ENCODE measurements at regions not wholly inside any gene's neighbourhood (a gene's known extent, or its start where the extent isn't known, plus 50 kb on each side); places are given as distances from the start of the nearest gene placed in this dataset.
"Not testable (repeated sequence)": the region's sequence is repeated elsewhere in the genome, so short reads cannot be mapped to it uniquely, and the experiment has no call there.

DNA sequence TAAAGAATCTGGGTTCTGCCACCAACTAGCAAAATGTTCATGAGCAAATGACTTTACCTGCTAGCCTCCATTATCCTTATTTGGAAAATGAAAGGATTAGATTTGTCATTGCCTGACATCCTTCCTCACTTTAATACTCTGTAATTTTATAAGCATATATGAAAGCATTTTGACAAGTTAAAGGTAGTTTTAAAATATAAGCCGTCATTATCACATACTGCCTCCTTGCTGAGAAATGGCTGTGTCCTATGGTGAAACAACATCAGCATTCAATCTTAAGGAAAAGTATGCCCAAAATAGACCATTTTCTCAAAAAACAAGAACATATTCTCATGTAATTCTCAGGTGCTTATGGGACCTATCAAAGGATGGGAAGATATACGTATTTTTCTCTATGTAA is 461.2 kb downstream of the SUCLG1 start:
- Mint-ChIP-seq H3K27me3 (peaks cover 2 to 5% of the 10 kb centered on the region in 2 donors), H3K27ac (no peak overlapping the region), H3K4me3 (no peak overlapping the region), H3K9me3 (no peaks in the 10 kb centered on the region), H3K4me1 (no peaks in the 10 kb centered on the region), H3K36me3 (no peaks in the 10 kb centered on the region)
- ChIA-PET POLR2A (ENCODE audit: partially characterized antibody) (no interaction called here), CTCF (ENCODE audit: partially characterized antibody) (no interaction called here)
- no peak overlapping the region for H3K4me3 ChIP-seq (ENCODE audit: low read length in 2 of 2)
- no peak overlapping the region for H3K27ac ChIP-seq (ENCODE audit: low read depth, low read length)
- H3K36me3 ChIP-seq (ENCODE audit: insufficient read depth, low read length) = no peaks in the 10 kb centered on the region
- H3K27me3 ChIP-seq (ENCODE audit: insufficient read depth, low read length) = no peaks in the 10 kb centered on the region
- no peaks in the 10 kb centered on the region for H3K9me3 ChIP-seq (ENCODE audit: control insufficient read depth in 1 of 2, low read length in 2 of 2)
- no peaks in the 10 kb centered on the region for H3K4me1 ChIP-seq (ENCODE audit: insufficient read depth, low read length)
- DNase-seq = no peak
- intact Hi-C loops (cut with micrococcal nuclease) = no loop called here

DNA sequence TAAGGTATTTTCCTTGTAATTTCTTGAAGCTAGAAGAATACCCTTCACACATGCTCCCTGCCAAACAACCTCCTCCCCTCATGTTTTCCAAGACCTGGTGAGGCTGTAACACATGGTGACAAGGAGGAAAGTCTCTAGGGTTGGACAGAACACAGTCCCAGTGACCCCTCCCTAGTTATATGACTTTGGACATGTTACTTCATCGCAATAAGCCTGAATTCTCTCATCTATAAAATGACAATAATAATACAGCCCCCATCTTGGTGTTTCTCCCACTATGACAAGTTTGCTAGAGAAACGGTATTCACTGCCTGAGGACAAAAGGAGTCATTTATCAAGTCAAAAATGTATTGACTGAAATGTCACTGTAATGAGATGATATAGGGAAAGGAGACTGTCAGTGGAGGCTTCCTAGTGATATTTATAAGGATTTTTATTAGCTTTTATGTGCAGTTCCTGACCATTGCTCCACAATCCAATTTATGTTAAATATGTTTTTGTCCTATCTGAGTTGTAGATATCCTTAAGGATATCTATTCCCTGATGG is 464.4 kb downstream of the SUCLG1 start:
- no peak overlapping the region for H3K27ac ChIP-seq (ENCODE audit: low read depth, low read length)
- Mint-ChIP-seq H3K4me3 (no peak overlapping the region), H3K27me3 (peaks cover 5 to 6% of the 10 kb centered on the region in 2 donors), H3K9me3 (peaks cover 0 to 6% (median 0%) of the 10 kb centered on the region in 8 donors), H3K27ac (no peak overlapping the region), H3K4me1 (no peaks in the 10 kb centered on the region), H3K36me3 (no peaks in the 10 kb centered on the region)
- ChIA-PET POLR2A (ENCODE audit: partially characterized antibody) (no interaction called here), CTCF (ENCODE audit: partially characterized antibody) (no interaction called here)
- H3K9me3 ChIP-seq (ENCODE audit: control insufficient read depth in 1 of 2, low read length in 2 of 2) = no peaks in the 10 kb centered on the region
- no peak for DNase-seq
- intact Hi-C loops (cut with micrococcal nuclease) = no loop called here
- H3K4me3 ChIP-seq (ENCODE audit: low read length in 2 of 2) = no peak overlapping the region
- H3K4me1 ChIP-seq (ENCODE audit: insufficient read depth, low read length) = no peaks in the 10 kb centered on the region
- no peaks in the 10 kb centered on the region for H3K36me3 ChIP-seq (ENCODE audit: insufficient read depth, low read length)
- H3K27me3 ChIP-seq (ENCODE audit: insufficient read depth, low read length) = no peaks in the 10 kb centered on the region

DNA sequence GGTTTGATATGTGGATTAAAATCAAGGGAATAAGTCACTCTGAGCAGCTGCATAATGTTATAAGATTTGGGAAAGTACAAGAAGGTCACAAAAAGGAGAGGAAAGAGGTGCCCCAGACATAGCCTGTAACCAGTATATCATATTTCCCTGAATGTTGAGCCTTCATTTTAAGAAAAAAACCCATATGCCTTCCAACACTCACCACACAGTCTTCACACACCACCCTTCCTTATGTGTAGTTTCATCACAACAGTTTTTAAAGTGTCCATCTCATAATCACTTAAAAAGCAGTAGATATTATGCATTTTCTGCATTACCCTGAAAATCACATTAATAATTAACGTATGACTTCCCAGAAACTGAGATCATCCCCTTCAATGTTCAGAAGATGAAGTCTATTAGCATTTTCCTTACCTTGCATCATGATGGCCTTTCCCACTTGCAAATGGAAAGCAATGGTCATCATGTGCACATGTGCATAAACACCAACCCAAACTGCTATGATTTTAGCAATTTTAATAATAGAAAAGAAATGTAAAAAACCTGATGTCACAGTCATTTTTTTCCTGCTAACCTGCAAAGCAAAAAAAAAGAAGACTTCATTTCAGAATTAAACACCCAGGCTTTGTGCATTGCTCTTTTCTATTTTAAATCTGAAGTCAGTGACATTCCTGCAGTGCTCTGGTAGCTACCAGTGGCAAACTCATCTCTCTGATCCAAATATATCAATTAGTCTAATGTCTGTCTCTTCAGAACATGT is 465.0 kb downstream of the SUCLG1 start:
- H3K36me3 Mint-ChIP-seq = no peaks in the 10 kb centered on the region
- ChIA-PET CTCF (ENCODE audit: partially characterized antibody) (no interaction called here), POLR2A (ENCODE audit: partially characterized antibody) (no interaction called here)
- H3K4me3 Mint-ChIP-seq = no peak overlapping the region
- H3K4me1 Mint-ChIP-seq = no peaks in the 10 kb centered on the region
- Histone ChIP-seq H3K4me3 (ENCODE audit: low read length in 2 of 2) (no peak overlapping the region), H3K9me3 (ENCODE audit: control insufficient read depth in 1 of 2, low read length in 2 of 2) (no peaks in the 10 kb centered on the region), H3K27me3 (ENCODE audit: insufficient read depth, low read length) (no peaks in the 10 kb centered on the region), H3K4me1 (ENCODE audit: insufficient read depth, low read length) (no peaks in the 10 kb centered on the region), H3K36me3 (ENCODE audit: insufficient read depth, low read length) (no peaks in the 10 kb centered on the region), H3K27ac (ENCODE audit: low read depth, low read length) (no peak overlapping the region)
- peaks cover 5 to 6% of the 10 kb centered on the region in 2 donors for H3K27me3 Mint-ChIP-seq
- no peak overlapping the region for H3K27ac Mint-ChIP-seq
- intact Hi-C loops (cut with micrococcal nuclease) = no loop called here
- DNase-seq = no peak
- peaks cover 0 to 6% (median 0%) of the 10 kb centered on the region in 8 donors for H3K9me3 Mint-ChIP-seq

DNA sequence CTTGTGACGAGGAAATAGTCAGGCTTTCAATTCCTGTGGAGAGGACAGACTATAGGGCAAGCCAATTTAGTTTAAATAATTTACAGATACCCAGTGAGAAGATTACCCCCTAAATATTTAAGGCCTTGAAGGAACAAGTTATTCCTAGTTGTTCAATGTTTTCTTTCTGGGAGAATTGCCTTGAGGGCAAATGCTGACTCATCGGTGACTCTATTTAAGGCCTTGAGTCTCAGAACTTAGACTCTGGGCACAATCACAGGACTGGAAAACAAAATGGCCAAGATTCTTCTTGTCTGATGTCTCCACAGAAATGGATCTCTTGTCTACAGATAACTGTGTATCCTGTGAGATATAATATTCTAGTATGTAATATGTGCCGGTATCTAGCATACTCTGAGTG is 467.1 kb downstream of the SUCLG1 start:
- CTCF ChIA-PET (ENCODE audit: partially characterized antibody) = no interaction called here
- peaks cover 5 to 6% of the 10 kb centered on the region in 2 donors for H3K27me3 Mint-ChIP-seq

DNA sequence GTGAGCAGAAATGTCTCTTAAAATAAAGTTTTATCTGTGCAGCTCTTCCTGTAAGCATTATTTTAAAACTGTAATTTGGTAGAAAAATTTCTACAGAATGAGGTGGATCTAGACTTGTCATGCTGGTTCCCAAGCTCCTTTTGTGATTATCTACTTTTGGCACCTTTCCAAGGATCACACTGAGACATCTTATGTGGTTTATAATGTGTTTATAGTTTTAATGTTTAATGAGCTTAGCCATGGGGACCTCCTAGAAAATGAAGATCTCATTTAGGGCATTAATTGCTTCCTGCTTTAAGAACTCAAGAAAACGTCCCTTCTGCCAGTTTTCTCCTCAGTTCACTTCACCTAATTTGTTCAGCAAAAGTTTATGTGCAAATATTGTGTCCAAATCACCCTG is 468.4 kb downstream of the SUCLG1 start:
- no peaks in the 10 kb centered on the region for H3K4me1 ChIP-seq (ENCODE audit: insufficient read depth, low read length)
- ChIA-PET CTCF (ENCODE audit: partially characterized antibody) (no interaction called here), POLR2A (ENCODE audit: partially characterized antibody) (no interaction called here)
- no peaks in the 10 kb centered on the region for H3K36me3 ChIP-seq (ENCODE audit: insufficient read depth, low read length)
- Mint-ChIP-seq H3K27me3 (peaks cover 5 to 6% of the 10 kb centered on the region in 2 donors), H3K36me3 (no peaks in the 10 kb centered on the region), H3K4me3 (no peak overlapping the region), H3K4me1 (no peaks in the 10 kb centered on the region), H3K27ac (no peak overlapping the region), H3K9me3 (peaks cover 0 to 13% (median 4%) of the 10 kb centered on the region in 8 donors)
- H3K27me3 ChIP-seq (ENCODE audit: insufficient read depth, low read length) = no peaks in the 10 kb centered on the region
- intact Hi-C loops (cut with micrococcal nuclease) = no loop called here
- H3K27ac ChIP-seq (ENCODE audit: low read depth, low read length) = no peak overlapping the region
- no peak for DNase-seq
- no peak overlapping the region for H3K4me3 ChIP-seq (ENCODE audit: low read length in 2 of 2)
- no peaks in the 10 kb centered on the region for H3K9me3 ChIP-seq (ENCODE audit: control insufficient read depth in 1 of 2, low read length in 2 of 2)

More for the DNA sequence above, 467.1 kb downstream of the SUCLG1 start:
- no peak overlapping the region for H3K4me3 Mint-ChIP-seq
- no peaks in the 10 kb centered on the region for H3K9me3 ChIP-seq (ENCODE audit: control insufficient read depth in 1 of 2, low read length in 2 of 2)
- H3K27ac Mint-ChIP-seq = no peak overlapping the region
- H3K4me3 ChIP-seq (ENCODE audit: low read length in 2 of 2) = no peak overlapping the region
- no peaks in the 10 kb centered on the region for H3K27me3 ChIP-seq (ENCODE audit: insufficient read depth, low read length)
- intact Hi-C loops (cut with micrococcal nuclease) = no loop called here
- no peaks in the 10 kb centered on the region for H3K36me3 Mint-ChIP-seq
- no peaks in the 10 kb centered on the region for H3K4me1 Mint-ChIP-seq
- no peak for DNase-seq
- POLR2A ChIA-PET (ENCODE audit: partially characterized antibody) = no interaction called here
- H3K9me3 Mint-ChIP-seq = peaks cover 0 to 6% (median 3%) of the 10 kb centered on the region in 8 donors
- H3K4me1 ChIP-seq (ENCODE audit: insufficient read depth, low read length) = no peaks in the 10 kb centered on the region
- H3K27ac ChIP-seq (ENCODE audit: low read depth, low read length) = no peak overlapping the region
- H3K36me3 ChIP-seq (ENCODE audit: insufficient read depth, low read length) = no peaks in the 10 kb centered on the region

DNA sequence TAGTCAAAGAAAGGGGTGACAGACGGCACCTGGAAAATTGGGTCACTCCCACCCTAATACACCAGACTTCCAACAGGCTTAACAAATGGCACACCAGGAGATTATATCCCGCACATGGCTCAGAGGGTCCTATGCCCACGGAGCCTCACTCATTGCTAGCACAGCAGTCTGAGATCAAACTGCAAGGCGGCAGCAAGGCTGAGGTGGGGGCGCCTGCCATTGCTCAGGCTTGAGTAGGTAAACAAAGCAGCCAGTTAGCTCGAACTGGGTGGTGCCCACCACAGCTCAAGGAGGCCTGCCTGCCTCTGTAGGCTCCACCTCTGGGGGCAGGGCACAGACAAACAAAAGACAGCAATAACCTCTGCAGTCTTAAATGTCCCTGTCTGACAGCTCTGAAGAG is 482.5 kb downstream of the SUCLG1 start:
- H3K27ac ChIP-seq (ENCODE audit: low read depth, low read length); CTCF ChIA-PET (ENCODE audit: partially characterized antibody); H3K27ac Mint-ChIP-seq; POLR2A ChIA-PET (ENCODE audit: partially characterized antibody); DNase-seq; H3K9me3 ChIP-seq (ENCODE audit: control insufficient read depth in 1 of 2, low read length in 2 of 2); H3K4me1 Mint-ChIP-seq; H3K36me3 ChIP-seq (ENCODE audit: insufficient read depth, low read length); H3K4me1 ChIP-seq (ENCODE audit: insufficient read depth, low read length); H3K27me3 Mint-ChIP-seq; H3K4me3 ChIP-seq (ENCODE audit: low read length in 2 of 2); intact Hi-C loops (cut with micrococcal nuclease); H3K4me3 Mint-ChIP-seq; H3K27me3 ChIP-seq (ENCODE audit: insufficient read depth, low read length); H3K36me3 Mint-ChIP-seq: not testable (repeated sequence)
- H3K9me3 Mint-ChIP-seq = peaks cover 0 to 14% (median 4%) of the 10 kb centered on the region in 8 donors

DNA sequence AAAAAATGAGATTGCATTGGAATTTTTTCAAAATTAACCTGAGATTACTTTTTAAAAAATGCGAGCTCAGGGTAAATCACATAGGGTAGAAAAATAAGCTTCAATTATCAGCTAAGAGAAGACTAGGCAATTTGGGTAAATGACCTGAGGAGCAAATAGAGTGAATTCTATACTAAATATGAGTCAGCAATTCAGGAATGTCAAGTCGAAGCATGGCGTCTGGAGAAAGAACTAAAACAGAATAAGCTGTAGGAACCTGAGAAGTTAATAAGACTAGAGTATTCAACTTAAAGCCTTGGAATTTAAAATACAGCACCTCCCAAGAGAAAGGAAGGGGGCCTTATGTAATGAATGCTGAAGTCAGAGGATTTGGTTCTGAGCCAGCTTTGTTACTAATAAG is 487.0 kb downstream of the SUCLG1 start:
- Histone ChIP-seq H3K4me3 (ENCODE audit: low read length in 2 of 2) (no peak overlapping the region), H3K36me3 (ENCODE audit: insufficient read depth, low read length) (no peaks in the 10 kb centered on the region), H3K27ac (ENCODE audit: low read depth, low read length) (no peak overlapping the region), H3K9me3 (ENCODE audit: control insufficient read depth in 1 of 2, low read length in 2 of 2) (no peaks in the 10 kb centered on the region), H3K27me3 (ENCODE audit: insufficient read depth, low read length) (no peaks in the 10 kb centered on the region), H3K4me1 (ENCODE audit: insufficient read depth, low read length) (no peaks in the 10 kb centered on the region)
- peaks cover 0 to 14% (median 1%) of the 10 kb centered on the region in 8 donors for H3K9me3 Mint-ChIP-seq
- DNase-seq = no peak
- intact Hi-C loops (cut with micrococcal nuclease) = no loop called here
- CTCF ChIA-PET (ENCODE audit: partially characterized antibody) = interaction anchor here (1.6 kb wide), 1 partner anchor 12 kb away, joined by 3 read pairs; no protein-coding TSS in a partner anchor
- H3K27ac Mint-ChIP-seq = no peak overlapping the region
- POLR2A ChIA-PET (ENCODE audit: partially characterized antibody) = no interaction called here
- H3K4me1 Mint-ChIP-seq = no peaks in the 10 kb centered on the region
- no peaks in the 10 kb centered on the region for H3K36me3 Mint-ChIP-seq
- peaks cover 4 to 7% of the 10 kb centered on the region in 2 donors for H3K27me3 Mint-ChIP-seq
- no peak overlapping the region for H3K4me3 Mint-ChIP-seq

Data from CD4-positive, alpha-beta memory T cell (primary cell).